ENCODE measurements at regions not wholly inside any gene's neighbourhood (a gene's known extent, or its start where the extent isn't known, plus 50 kb on each side); places are given as distances from the start of the nearest gene placed in this dataset.

DNA sequence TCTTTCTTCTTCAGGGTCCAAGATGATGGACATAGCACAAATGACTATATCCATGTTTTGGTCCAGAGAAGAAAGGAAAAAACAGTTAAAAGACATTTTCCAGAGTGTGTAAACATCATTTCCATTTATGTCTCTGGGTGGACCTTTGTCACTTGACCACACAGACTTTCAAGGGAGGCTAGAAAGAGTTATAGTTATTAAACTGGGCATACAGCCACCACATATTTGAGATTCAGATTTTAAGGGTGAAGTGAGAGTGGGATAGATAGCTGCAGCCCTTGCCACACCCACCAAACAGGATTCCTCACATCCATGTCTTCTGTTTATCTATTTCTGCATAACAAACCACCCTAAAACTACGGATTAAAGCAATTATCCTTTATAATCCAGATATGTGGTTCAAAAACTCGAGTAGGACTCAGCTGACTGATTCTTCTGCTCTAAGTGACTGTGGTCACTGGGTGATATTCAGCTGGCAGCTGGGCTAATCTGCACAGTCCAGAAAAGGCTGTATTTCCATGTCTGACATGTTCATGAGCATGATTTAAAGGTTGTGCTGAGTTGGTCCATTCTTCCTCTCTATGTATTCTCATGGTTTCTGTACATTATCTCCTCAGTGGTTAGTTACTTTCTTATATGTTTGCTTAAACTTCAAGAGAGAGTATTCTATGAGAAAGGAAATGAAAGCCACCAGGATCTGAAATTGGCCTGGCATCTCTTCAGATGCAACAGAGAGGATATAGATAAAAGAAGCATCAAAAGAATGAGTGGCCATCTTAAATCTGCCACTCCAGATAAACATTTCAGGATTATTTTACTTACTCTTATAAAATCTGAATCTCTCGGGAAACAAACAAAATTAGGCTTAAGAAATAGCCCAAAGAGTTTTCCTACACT lies 459.8 kb upstream of the CTSO start:
- peaks cover 6% of the 10 kb centered on the region for H3K4me1 Mint-ChIP-seq (ENCODE audit: low read depth)
- H3K27ac Mint-ChIP-seq = no peak overlapping the region
- no peaks in the 10 kb centered on the region for H3K36me3 Mint-ChIP-seq (ENCODE audit: low read depth)
- no peaks in the 10 kb centered on the region for H3K9me3 Mint-ChIP-seq
- no peak overlapping the region for H3K4me3 Mint-ChIP-seq
- no peaks in the 10 kb centered on the region for H3K27me3 Mint-ChIP-seq (ENCODE audit: insufficient read depth)
- TF ChIP-seq, protein P1, sequence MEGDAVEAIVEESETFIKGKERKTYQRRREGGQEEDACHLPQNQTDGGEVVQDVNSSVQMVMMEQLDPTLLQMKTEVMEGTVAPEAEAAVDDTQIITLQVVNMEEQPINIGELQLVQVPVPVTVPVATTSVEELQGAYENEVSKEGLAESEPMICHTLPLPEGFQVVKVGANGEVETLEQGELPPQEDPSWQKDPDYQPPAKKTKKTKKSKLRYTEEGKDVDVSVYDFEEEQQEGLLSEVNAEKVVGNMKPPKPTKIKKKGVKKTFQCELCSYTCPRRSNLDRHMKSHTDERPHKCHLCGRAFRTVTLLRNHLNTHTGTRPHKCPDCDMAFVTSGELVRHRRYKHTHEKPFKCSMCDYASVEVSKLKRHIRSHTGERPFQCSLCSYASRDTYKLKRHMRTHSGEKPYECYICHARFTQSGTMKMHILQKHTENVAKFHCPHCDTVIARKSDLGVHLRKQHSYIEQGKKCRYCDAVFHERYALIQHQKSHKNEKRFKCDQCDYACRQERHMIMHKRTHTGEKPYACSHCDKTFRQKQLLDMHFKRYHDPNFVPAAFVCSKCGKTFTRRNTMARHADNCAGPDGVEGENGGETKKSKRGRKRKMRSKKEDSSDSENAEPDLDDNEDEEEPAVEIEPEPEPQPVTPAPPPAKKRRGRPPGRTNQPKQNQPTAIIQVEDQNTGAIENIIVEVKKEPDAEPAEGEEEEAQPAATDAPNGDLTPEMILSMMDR (IDR thresholded peaks at IDR 0.05) = no peak
- no peak for DNase-seq

DNA sequence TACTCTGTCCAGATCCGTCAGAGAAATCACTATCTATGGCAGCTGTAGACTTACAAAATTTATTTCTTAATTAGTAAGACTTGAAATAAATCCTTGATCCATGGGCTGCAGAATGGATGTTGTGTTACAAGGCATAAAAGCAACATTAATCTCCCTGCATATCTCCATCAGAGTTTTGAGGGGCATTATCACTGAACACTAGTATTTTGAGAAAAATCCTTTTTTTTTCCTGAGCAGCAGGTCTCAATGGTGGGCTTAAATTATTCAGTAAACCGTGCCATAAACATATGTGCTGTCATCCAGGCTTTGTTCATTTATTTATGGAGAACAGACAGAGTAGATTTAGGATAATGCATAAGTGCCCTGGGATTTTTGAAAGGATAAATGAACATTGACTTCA lies 457.9 kb upstream of the CTSO start:
- no peak overlapping the region for H3K27ac Mint-ChIP-seq
- no peaks in the 10 kb centered on the region for H3K9me3 Mint-ChIP-seq
- H3K36me3 Mint-ChIP-seq (ENCODE audit: low read depth) = no peaks in the 10 kb centered on the region
- no peaks in the 10 kb centered on the region for H3K27me3 Mint-ChIP-seq (ENCODE audit: insufficient read depth)
- TF ChIP-seq, protein P1 (IDR thresholded peaks at IDR 0.05) = no peak
- no peak overlapping the region for H3K4me3 Mint-ChIP-seq
- peaks cover 6% of the 10 kb centered on the region for H3K4me1 Mint-ChIP-seq (ENCODE audit: low read depth)
- no peak for DNase-seq

GRCh38 chr4:156408749-156409148 lies 455.1 kb upstream of the CTSO start:
- no peak overlapping the region for H3K4me3 Mint-ChIP-seq
- TF ChIP-seq, protein P1 (IDR thresholded peaks at IDR 0.05) = no peak
- H3K36me3 Mint-ChIP-seq (ENCODE audit: low read depth) = no peaks in the 10 kb centered on the region
- no peaks in the 10 kb centered on the region for H3K9me3 Mint-ChIP-seq
- H3K4me1 Mint-ChIP-seq (ENCODE audit: low read depth) = peaks cover 6% of the 10 kb centered on the region
- H3K27me3 Mint-ChIP-seq (ENCODE audit: insufficient read depth) = no peaks in the 10 kb centered on the region; the same call in 1 of the 2 replicates
- H3K27ac Mint-ChIP-seq = no peak overlapping the region
- DNase-seq = no peak

DNA sequence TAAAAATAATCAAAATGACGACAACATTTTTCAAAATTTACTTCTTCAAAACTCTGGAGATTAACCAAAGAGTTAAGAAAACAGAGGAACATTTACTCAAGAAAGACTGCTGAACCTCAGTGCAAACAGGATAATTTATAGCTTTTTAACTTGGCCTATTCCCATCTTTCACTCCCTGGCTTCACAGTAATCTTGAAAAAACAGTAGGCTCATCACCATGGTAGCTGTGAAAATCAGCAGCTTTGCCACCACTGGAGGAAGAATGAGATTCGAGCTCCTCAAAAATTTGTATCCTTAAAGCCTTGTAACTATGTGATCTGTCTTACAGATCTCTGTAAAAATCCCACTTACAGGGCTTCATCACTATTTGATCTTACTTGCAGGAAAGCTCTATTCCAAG lies 447.7 kb upstream of the CTSO start:
- H3K9me3 Mint-ChIP-seq = peaks cover 4% of the 10 kb centered on the region; the same call in 1 of the 2 replicates
- peaks cover 6% of the 10 kb centered on the region; the same call in 1 of the 2 replicates for H3K36me3 Mint-ChIP-seq (ENCODE audit: low read depth)
- H3K27me3 Mint-ChIP-seq (ENCODE audit: insufficient read depth) = no peaks in the 10 kb centered on the region; the same call in 1 of the 2 replicates
- DNase-seq = no peak
- no peaks in the 10 kb centered on the region for H3K4me1 Mint-ChIP-seq (ENCODE audit: low read depth)
- H3K27ac Mint-ChIP-seq = no peak overlapping the region
- no peak overlapping the region for H3K4me3 Mint-ChIP-seq
- TF ChIP-seq, protein P1 (IDR thresholded peaks at IDR 0.05) = no peak

GRCh38 chr4:156396534-156396933 lies 442.9 kb upstream of the CTSO start:
- H3K27me3 Mint-ChIP-seq (ENCODE audit: insufficient read depth) = no peaks in the 10 kb centered on the region
- no peak for DNase-seq
- no peak overlapping the region for H3K4me3 Mint-ChIP-seq
- TF ChIP-seq, protein P1 (IDR thresholded peaks at IDR 0.05) = no peak
- H3K9me3 Mint-ChIP-seq = no peaks in the 10 kb centered on the region
- no peaks in the 10 kb centered on the region for H3K36me3 Mint-ChIP-seq (ENCODE audit: low read depth)
- no peaks in the 10 kb centered on the region for H3K4me1 Mint-ChIP-seq (ENCODE audit: low read depth)
- no peak overlapping the region for H3K27ac Mint-ChIP-seq

Measured in HFFc6 (cell line).